HG03196 (cell line): ENCODE measurements at regions not wholly inside any gene's neighbourhood (a gene's known extent, or its start where the extent isn't known, plus 50 kb on each side); places are given as distances from the start of the nearest gene placed in this dataset.

Experiments
- ATAC-seq: cut with Tn5 transposase; IDR thresholded peaks from one replicate; pipeline ENCODE4 v1.9.1; 2021; ENCODE audit not compliant: unreplicated experiment

DNA sequence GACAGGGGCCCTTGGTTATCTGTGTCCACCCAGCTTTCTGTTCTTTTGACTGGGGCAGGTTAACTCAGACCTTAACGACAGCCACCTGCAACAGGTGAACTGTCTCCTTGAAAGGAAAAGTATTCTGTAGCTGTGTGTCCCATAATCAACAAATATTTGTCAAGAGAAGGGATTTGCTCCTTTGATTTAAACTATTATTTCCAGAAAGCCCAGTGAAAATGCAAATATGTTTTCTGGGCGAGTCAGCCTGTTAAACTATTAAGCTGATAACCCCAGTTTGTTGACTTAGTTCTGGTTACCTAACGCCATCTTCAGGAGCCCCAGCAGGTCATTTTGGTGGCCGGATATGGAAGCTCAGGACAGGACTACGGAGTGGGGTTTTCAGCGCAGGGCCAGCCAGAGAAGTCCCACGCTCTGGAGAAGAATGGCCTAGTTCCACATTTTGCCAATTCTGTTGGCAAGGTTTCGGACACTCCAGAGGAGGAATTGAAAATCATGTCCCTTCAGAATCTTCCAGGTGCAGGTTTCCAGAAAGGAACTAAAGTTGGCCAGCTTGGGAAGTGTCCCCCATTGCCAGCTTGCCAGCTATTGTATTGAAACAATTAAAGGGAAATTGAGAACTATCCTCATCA is 54.5 kb downstream of the ADRA2A start:
- no peak for ATAC-seq

DNA sequence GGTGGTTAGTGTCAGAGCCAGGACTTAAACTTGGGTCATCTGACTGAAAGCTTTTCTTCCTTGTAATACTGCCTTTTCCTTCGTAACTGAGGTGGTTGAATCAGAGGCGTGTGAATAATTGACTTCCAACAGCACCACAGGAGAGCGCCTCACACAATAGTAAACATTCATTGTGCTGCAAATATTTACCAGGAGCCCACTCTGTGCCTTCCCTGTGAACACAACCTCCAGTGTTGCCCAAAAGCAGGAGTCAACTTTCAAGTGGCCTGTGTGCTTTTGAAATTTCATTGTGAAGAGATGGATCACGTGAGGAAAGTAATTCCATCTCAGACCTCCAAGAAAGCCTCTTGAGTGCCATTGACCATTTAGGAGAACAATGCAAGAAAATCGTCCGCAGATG is 60.2 kb downstream of the ADRA2A start:
- no peak for ATAC-seq

DNA sequence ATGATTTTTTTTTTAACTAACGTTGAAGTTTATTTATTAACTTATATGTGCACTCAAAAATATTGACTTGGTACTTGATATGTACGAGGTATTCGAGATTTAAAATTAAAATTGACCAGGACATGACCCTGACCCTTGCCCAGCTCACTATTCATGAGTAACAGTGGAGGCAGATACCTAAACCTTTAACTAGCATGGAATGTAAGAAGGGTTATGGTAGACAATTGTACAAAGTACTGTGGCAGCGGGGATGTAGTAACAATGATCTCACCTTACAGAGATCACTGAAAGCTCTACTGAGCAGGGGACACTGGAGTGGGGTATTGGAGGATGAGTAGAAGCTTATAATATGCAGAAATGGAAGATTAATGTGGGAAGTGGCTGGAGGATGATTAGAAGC is 60.8 kb downstream of the ADRA2A start:
- no peak for ATAC-seq

DNA sequence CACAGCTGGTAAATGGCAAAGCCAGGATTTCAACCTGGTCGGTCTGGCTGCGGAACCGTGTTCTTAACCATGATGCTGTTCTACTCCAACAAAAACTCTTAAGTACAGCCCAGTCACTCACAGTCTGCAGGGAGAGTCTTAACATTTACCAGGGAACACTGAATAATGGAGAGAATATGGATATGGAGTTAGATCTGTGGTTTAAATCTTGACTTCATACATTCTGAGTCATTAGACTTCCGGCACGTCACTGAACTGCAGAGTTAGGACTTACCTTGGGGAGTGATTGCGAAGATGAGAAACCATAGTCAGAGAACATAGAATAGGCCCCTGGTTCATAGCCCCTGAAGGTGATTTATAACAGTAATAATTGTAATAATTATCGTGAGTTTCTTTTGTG is 61.7 kb downstream of the ADRA2A start:
- ATAC-seq: no peak

DNA sequence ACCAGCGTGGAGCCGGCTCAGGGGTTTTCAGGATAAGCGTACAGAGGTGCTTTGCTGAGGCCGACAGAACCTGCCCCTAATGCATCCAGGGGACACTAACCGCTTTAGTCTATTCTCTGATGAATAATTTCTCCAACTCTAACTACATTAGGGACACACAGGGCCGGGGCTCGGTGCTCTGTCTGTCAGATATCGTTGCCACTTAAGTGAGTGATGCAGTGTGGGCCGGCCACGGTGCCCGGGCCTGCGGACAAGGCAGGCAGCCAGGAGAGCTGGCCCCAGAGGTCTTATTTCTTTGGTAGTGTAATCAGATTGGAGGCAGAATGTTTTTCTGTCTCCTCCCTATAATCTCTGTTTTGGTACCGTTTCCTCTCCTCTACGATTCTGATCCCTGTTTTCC is 62.7 kb downstream of the ADRA2A start:
- no peak for ATAC-seq

DNA sequence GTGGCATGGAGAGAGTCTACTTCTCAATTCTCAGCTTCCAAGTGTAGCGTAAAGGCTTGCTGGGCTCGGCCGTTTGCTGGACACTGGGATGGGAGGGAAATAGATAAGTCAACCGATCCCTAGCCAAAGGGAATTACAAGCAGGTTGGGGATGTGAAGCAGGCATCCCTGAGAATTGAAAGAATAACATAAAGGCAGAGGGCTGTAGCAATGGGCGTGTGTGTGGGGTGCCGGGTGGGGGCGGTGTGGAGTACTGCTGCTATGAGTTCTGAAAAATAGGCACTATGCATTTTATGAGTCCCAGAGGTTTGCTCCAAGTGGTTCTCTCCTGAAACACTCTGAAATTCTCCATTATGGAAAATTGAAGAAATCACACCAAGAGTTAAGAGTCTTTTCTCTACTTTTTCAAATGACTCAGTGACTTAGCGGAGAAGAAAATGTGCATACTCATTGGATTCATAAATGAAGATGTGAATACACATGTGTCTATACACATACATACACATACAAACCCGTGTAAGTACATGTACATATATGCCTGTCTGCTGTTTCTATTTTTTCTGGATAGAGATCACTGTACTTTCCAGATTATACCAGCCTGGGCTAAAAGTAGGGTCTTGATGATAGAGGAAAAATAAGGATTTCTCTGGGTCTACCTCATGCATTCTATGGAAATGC is 65.4 kb downstream of the ADRA2A start:
- no peak for ATAC-seq

DNA sequence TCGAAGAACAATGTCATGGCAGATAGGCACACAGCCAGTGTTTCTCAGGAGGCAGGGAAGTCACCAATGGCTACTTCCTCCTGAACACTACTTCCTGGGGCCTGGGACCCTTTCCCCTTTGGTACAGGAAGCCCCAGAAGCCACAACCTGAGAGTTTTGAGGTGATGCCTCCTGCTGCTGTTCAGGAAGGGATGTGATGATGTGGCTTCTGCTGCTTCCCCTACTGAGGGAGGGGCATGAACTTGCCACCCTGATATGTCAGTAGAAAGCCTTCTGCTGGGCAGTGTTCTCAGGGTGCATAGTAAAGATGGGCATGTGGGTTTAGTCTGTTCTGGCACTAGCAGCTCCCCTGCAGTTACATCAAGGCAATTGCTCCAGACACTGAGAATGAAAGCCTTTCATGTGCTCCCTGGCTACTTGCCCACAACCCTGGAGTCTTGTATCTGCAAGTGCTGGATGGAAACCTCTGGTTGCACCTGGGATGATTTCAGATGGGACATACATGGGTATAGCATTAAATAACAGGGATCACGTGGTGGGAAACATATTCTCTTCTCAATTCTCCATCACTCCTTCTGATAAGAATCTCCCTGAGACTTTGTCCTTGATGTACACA is 69.3 kb downstream of the ADRA2A start:
- no peak for ATAC-seq

DNA sequence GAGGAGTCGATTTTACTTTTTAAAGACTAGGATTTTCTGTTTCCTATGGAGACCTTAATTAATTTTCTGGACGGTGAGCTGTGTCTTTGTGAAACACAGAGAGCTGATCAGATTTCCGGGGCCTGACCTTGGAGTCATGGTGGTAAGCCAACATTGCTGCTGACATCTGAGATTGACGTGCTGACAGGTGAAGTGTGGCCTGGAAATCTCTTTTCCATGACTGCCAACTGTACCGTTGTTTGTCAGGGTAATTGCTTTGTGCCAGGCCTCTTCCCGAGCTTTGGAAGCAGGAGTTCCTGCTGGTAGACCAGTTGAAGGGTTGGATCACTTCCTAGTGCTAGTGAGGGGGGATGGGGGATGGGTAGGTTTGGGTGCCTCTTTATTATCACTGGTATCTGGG is 71.2 kb downstream of the ADRA2A start:
- no peak for ATAC-seq

DNA sequence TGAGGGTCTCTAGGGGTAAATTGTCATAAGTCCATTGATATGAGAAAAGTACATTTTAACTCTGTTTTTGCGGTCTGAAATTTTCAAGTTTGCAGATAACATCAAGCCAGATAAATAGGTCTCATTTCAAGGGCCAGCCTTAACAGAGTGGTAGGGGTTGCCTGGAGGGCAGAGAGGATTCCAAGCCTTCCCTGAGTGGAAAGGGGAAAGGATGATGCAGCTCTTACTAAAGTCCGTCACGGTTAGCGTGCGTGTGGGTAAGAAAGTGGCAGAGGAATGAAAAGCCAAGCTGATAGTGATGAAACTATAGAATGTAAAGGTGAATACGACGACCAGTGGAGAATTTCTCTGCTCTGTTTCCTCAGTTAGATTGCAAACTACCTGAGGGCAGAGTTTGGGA is 71.6 kb downstream of the ADRA2A start:
- no peak for ATAC-seq

DNA sequence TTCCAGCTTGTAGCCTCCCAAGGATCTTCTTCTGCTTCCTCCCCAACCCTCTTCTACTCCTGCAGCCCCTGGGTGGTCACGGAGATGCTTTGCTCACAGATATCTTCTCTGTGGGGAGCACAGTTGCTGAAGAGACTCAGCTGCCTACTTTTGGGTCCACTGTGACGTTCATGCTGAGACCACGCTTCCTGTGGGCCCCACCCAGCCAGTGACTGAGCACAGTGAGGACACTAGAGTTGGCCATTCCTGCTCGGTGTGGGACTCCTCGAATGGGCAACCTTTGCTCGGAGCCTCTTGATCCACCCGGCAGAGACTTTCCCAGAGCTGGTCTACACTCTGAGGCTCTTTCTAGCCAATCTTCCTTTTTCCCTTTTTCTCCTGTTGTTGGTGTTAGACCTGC is 73.9 kb downstream of the ADRA2A start:
- no peak for ATAC-seq

DNA sequence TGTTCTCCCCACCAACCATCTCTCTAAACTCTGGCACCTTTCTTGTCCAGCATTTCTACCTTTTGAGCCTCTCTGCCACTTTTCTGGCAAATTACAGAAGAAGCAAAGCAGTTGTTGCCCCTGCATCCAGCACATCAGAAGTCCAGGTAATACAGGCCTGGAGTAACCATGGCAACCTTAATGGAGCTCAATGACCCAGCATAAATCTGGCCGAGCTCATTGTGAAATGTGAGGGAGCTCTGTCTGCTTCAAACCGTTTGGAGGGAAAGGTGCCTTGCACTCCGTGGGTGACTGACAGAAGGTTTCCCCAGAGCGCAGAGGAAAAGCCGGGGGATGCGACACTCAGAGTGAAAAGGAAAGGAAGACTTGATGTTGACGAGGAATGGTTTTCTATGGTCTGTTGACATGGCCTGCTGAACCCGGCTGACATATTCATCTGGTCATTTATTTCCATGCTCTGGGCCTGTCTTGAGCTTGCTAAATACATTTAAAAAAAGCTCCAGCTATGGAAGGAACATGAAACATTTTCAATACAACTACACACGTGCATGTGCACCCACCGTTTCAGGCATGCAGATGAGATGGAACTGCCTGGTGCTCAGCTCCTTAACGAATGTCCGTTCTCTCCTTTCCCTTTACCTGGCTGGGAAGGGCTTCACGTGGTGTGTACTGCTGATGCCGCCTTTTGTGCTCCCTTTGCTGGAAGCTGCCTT is 74.9 kb downstream of the ADRA2A start:
- no peak for ATAC-seq

DNA sequence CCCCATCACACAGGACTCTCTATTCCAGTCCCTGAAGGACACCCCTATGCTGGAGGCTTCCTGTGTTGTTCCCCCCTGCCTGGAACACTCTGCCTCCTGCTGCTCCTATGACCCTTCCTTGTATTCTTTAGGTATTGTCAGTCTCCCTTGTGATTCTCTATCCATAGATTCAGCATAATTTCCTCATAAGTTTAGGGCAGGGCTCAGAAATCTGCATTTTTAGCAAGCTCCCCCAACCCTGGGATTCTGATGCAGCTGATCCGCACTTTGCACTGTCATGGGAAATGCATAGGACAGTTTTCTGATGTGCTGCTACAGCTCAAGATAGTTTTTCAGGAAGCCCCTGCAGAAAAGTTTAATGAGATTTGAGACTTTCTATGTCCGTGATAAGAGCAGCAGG is 79.9 kb downstream of the ADRA2A start:
- no peak for ATAC-seq

DNA sequence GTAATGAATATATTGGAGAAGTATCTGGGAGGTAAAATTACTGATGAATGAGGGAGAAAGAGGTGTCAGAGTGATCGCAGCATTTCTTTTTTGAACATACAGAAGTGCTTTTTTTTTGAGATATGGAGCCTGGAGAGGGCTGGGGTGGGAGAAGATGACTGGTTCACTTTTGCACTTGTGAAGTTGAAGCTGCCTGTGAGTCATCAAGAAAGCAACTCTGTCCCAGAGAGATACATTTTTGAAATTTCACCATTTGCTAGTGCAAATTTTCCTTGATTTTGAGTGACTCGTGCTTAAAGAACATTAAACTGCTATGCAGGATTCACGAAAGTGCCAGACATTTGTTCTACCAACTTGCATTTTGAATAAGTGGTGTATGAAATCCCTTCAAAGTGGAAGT is 81.8 kb downstream of the ADRA2A start:
- no peak for ATAC-seq

DNA sequence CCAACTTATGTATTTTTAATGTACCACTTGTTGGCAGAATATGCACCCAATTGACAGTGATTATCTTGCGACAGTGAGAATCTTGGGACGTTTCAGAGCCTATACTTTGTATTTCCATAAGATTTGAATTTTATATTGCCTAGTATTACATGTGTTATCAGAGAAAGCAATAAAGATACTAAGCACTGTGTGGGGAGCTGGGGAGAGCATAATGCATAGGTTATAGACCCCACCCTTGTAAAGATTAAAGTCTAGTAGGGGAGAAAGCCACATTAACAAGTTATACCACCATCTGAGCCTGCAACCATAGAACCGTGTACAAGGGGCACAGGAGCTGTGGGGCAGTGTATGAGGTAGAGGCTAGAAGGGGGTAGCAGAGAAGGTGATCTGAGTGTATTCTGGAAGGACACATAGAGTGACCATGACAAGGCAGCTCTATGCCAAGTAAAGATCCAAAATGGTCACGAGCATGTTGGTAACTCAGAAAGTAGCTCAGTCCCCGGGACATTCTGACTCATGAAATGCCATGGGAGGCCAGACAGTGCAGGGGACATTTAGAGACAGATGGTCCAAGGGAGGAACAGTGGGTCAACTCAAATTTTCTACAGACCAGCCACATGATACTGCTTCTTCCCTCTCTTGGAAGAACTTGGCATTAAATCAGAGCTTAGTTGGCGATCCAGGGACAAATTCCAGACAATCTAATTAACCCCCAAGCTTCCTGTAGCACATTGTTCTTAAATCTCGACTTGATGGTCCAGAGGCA is 84.5 kb downstream of the ADRA2A start:
- no peak for ATAC-seq

DNA sequence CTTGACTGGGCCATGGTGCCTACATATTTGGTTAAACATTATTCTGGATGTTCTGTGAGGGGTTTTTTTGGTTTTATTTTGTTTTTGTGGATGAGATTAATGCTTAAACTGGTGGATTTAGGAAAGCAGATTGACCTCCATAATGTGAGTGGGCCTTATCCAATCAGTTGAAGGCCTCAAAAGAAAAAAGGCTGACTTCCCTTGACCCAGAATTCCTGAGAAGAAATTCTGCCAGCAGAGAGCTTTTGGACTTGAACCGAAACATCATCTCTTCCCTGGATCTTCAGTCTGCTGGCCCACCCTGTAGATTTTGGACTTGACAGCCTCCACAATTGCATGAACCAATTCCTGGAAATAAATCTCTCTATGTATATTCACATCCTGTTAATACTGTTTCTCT is 94.4 kb downstream of the ADRA2A start:
- no peak for ATAC-seq

DNA sequence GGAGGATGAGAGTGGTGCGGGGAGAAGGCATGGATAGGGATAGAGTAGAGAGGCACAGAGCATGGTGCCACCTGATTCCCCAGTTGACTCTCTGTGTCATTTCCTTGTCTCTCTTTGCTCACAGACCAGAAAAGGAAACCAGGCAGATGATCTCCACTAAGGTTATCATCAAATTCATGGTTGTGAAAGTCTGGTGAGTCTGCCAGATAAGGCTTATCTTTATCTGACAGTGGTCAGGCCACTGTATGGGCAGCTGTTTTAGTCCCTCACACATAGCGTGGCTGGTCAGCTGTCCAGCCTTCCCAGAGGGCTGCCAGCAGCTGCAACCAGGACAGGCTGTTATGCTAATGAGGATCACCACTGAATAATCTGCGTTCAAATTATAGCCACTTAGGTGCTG is 99.0 kb downstream of the ADRA2A start:
- no peak for ATAC-seq

DNA sequence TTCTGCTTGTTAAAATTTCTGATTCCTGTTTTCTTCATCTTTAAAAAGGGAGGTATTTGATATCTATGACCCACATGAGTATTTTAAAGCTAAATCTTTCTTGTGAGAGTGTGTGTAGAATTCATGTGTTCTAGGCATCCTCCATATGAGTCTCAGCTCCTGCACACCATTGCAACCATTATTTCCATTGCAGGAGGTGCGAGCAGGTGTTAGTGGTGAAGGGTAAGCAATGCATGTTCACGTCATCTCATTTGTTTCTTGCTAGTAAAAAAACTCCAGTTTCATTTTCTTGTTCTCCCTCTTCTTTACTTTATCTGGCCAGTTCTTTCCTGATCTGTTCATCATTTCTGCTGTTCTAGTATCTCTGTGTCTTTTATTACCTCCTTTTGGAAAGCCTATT is 100.5 kb downstream of the ADRA2A start:
- no peak for ATAC-seq

DNA sequence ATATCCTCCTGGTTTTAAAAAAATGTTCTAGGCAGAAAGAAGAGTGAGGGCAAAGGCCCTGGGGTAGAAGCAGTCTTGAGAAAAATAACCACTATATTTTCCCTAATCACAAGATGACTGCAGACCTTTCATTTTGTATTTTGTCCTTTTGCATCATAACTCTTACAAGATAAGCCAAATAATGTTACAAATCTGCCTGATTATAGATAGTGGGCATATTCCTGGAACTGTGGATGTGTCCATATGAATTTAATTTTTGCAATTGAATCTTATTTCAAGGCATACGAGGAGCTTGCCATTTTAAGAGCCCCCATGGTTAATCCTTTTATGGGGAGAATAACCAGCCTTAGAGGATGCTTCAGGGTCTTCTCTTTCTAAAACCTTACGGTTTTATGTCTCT is 102.7 kb downstream of the ADRA2A start:
- no peak for ATAC-seq

DNA sequence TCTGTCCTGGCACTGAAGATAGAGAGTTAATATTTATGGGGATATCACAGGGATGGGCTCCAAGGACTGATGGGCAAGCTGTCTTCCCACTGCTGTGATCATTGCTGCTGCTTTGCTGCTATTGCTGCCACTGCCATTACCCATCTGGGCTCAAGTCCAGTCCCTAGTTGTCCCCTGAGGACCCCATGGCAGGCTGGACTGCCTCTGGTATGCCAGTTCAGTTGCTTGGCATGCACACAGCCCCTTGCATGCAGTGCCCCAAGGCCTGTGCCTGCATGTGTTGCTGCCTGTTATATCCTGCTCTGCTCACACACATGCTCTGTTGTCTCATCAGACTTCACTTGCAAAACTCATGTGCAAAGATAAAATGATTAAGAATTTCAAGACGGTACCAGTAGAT is 109.5 kb downstream of the ADRA2A start:
- ATAC-seq: no peak

DNA sequence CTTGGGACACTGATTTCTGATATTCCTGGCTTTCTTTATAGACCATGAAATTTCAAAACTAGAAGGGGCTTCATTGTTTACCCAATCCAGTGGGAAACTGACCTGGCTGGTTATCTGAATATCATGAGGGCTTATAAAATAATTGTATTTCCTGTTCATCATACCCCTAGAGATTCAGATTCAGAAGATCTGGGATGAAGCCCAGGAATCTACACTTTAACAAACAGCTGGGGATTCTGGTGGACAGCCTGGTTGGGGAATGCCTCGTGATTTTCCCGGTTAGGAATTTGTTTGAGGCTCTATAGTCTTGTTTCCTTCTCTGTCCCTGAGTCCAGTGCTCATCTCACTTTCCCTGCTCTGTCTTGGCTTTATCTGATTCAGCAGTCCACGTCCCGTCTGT is 110.3 kb downstream of the ADRA2A start:
- ATAC-seq: no peak

DNA sequence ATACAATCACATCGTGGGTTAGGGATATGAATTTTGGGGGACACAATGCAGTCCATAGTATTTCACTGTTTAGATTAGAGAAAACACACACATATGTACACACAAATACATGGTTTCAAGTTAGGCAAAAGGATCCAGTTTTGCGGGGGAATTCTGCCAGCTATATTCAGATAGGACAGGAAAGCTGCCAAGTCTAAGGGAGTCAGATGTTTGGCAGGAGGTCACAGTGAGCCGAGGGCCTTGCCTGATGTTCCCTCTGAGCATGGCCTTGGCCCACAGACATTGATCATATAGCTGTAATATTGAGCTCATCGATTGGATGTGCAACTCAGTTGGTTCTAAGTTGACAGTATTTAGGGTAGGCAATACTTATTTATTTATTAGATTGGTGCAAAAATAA is 122.8 kb downstream of the ADRA2A start:
- ATAC-seq: no peak
